K562 (cell line): ENCODE measurements at regions not wholly inside any gene's neighbourhood (a gene's known extent, or its start where the extent isn't known, plus 50 kb on each side); places are given as distances from the start of the nearest gene placed in this dataset.

ENCODE experiments used
- ATAC-seq: fragments of 200-7000 bp; cut with Tn5 transposase; 3 replicates; pipeline ENCODE4 v1.9.1; 2020; ENCODE audit warnings: moderate library complexity
- BruUV-seq: library from RNA; stranded (reverse); fragments of 400-500 nt; replicated peaks from 2 replicates; lab custom pipeline; 2021; lab: Mats Ljungman, UMichigan
- CTCF ChIA-PET: fragments of 300-600 bp; formaldehyde crosslinking; extraction: SDS; loops from one replicate; lab custom pipeline; 2021; ENCODE audit warnings: low intra/inter-chr PET ratio; lab: Yijun Ruan, JAX
- POLR2A ChIA-PET: fragments of 300-600, 350-650 bp; sonication (Branson Sonifier 250); formaldehyde crosslinking; extraction: SDS; loops from one replicate; lab custom pipeline; 2021; ENCODE audit warnings: antibody characterized with exemption, inconsistent platforms; lab: Yijun Ruan, JAX
- DNase-seq, 4 experiments: peaks; one replicate each; pipeline versions ENCODE4 v3.0.0 to v3.0.0-alpha.2; 2011 to 2018; ENCODE audit warnings: low spot score in 3 of 4, mixed read lengths in 3 of 4; ENCODE audit errors: extremely low read depth in 1 of 4
- FAIRE-seq: peaks from 2 replicates; lab custom pipeline; 2011; peaks lifted over from hg19 to GRCh38; lab: Jason Lieb, UNC
- H2AFZ ChIP-seq: 2 replicates; pipeline ENCODE4 v1.6.0; 2011; ENCODE audit warnings: low read depth, low read length, control low read depth, inconsistent platforms
- H3K27ac ChIP-seq: fragments of 200-600 bp; 3 replicates; pipeline ENCODE4 v1.8.0; 2011; ENCODE audit warnings: low read depth, mild to moderate bottlenecking, control low read depth, inconsistent platforms, low read length, moderate library complexity, mixed read lengths; ENCODE audit errors: extremely low read depth
- H3K27me3 ChIP-seq, 2 experiments: fragments of 300-600 bp in 1 of 2; 2 replicates in 1 of 2; 3 replicates in 1 of 2; pipeline versions ENCODE4 v1.6.0 to v1.8.0; 2011; ENCODE audit warnings: inconsistent platforms in 2 of 2, low read length in 2 of 2, mild to moderate bottlenecking in 1 of 2, mixed read lengths in 1 of 2, moderate library complexity in 1 of 2; ENCODE audit not compliant: control insufficient read depth in 2 of 2, insufficient read depth in 2 of 2
- H3K36me3 ChIP-seq: fragments of 300-600 bp; 3 replicates; pipeline ENCODE4 v1.8.0; 2011; ENCODE audit warnings: mild to moderate bottlenecking, low read length, inconsistent platforms; ENCODE audit not compliant: control insufficient read depth, insufficient read depth
- H3K4me1 ChIP-seq, 2 experiments: fragments of 200-600 bp in 1 of 2; replicated peaks in 1 of 2; 2 replicates in 1 of 2; 3 replicates in 1 of 2; pipeline versions ENCODE4 v1.5.1 to v1.8.0; 2011; ENCODE audit warnings: inconsistent platforms in 2 of 2, low read length in 2 of 2, mild to moderate bottlenecking in 1 of 2, mixed read lengths in 1 of 2, moderate library complexity in 1 of 2; ENCODE audit not compliant: control insufficient read depth in 2 of 2, insufficient read depth in 2 of 2
- H3K4me2 ChIP-seq: 2 replicates; pipeline ENCODE4 v1.6.1; 2011; ENCODE audit warnings: low read length, control low read depth, inconsistent platforms, mixed read lengths; ENCODE audit not compliant: insufficient read depth
- H3K4me3 ChIP-seq: fragments of 200-600 bp; sonication (generic), shearing (Covaris generic); 2 replicates; pipeline ENCODE4 v1.5.1; 2016; ENCODE audit warnings: control low read depth, inconsistent platforms
- H3K79me2 ChIP-seq: fragments of 200-600 bp; 3 replicates; pipeline ENCODE4 v1.8.0; 2011; ENCODE audit warnings: low read length, inconsistent platforms; ENCODE audit not compliant: control insufficient read depth, insufficient read depth
- H3K9ac ChIP-seq, 2 experiments: 2 replicates each; pipeline versions ENCODE4 v1.6.0 to v1.6.1; 2011; ENCODE audit warnings: low read depth in 2 of 2, low read length in 2 of 2, control low read depth in 1 of 2, inconsistent platforms in 1 of 2, mild to moderate bottlenecking in 1 of 2, mixed read lengths in 1 of 2; ENCODE audit not compliant: insufficient read depth in 1 of 2
- H3K9me1 ChIP-seq: one replicate; pipeline ENCODE4 v1.6.0; 2011; ENCODE audit warnings: inconsistent platforms, mild to moderate bottlenecking, low read length, moderate library complexity; ENCODE audit not compliant: control insufficient read depth, insufficient read depth
- H3K9me3 ChIP-seq: replicated peaks from 2 replicates; pipeline ENCODE4 v1.5.1; 2011; ENCODE audit warnings: low read depth, low read length, inconsistent platforms; ENCODE audit not compliant: control insufficient read depth, insufficient read depth
- H4K20me1 ChIP-seq: replicated peaks from 2 replicates; pipeline ENCODE4 v1.6.1; 2011; ENCODE audit warnings: low read length, inconsistent platforms, mixed read lengths; ENCODE audit not compliant: control insufficient read depth, insufficient read depth
- ATF1 ChIP-seq, 2 experiments: fragments of 450-650 bp in 1 of 2; IDR thresholded peaks; 2 replicates each; pipeline ENCODE4 v1.6.1; 2016; ENCODE audit warnings: missing compliant biosample characterization in 1 of 2, missing genetic modification characterization in 1 of 2
- GTF2F1 ChIP-seq: IDR thresholded peaks from 2 replicates; pipeline ENCODE4 v1.6.1; 2011; ENCODE audit warnings: low read depth, low read length, improper control_type of control experiment
- POLR2H ChIP-seq: IDR thresholded peaks from 2 replicates; pipeline ENCODE4 v1.6.1; 2016; ENCODE audit warnings: missing genetic modification characterization, low read depth, mild to moderate bottlenecking, control low read depth, missing compliant biosample characterization, moderate library complexity
- RAD21 ChIP-seq, 2 experiments: fragments of 250-450 bp in 1 of 2; fragments of 450-650 bp in 1 of 2; sonication (Bioruptor Pico) in 1 of 2; formaldehyde crosslinking in 1 of 2; IDR thresholded peaks in 1 of 2; conservative IDR thresholded peaks in 1 of 2; 2 replicates each; pipeline versions ENCODE4 v1.4.0 to v1.8.0; 2020 to 2022; ENCODE audit warnings: mild to moderate bottlenecking in 2 of 2, moderate library complexity in 1 of 2
- SOX6 ChIP-seq: fragments of 450-650 bp; IDR thresholded peaks from 2 replicates; pipeline ENCODE4 v1.6.1; 2014; ENCODE audit warnings: mild to moderate bottlenecking
- ZC3H8 ChIP-seq: fragments of 450-650 bp; IDR thresholded peaks from 2 replicates; pipeline ENCODE4 v1.6.1; 2017
- ZNF347 ChIP-seq: fragments of 450-650 bp; formaldehyde crosslinking; IDR thresholded peaks from 2 replicates; pipeline ENCODE4 v1.4.0; 2020; ENCODE audit warnings: low read depth, mild to moderate bottlenecking, moderate library complexity
- ZNF740 ChIP-seq, 3 experiments: fragments of 200-800 bp in 1 of 3; sonication (Bioruptor generic) in 1 of 3; sonication (generic) in 1 of 3; formaldehyde crosslinking in 1 of 3; IDR thresholded peaks; 2 replicates each; pipeline versions ENCODE4 v1.6.1 to v1.8.0; 2016 to 2022; ENCODE audit warnings: mild to moderate bottlenecking in 2 of 3, missing compliant biosample characterization in 2 of 3, missing genetic modification characterization in 2 of 3, missing genetic modification reagents in 1 of 3
- WGBS: fragments of 100-300 bp; shearing (Covaris generic); methylation state at CpG from one replicate; pipeline ENCODE4 v1.1.6; 2016; ENCODE audit warnings: low coverage, mixed read lengths; ENCODE audit not compliant: insufficient coverage; ENCODE audit errors: missing lambda C conversion rate; 5-methylcytosine and 5-hydroxymethylcytosine counted together
- in situ Hi-C: fragments of 300-500 bp; cut with MboI; formaldehyde crosslinking; loops from 4 replicates; pipeline ENCODE4 v1.15.0; 2018; ENCODE audit warnings: inconsistent platforms, mixed read lengths
- intact Hi-C: fragments of 100-400 bp; cut with micrococcal nuclease; formaldehyde crosslinking; loops from 2 replicates; pipeline ENCODE4 v1.14.2; 2022
- TF ChIP-seq, protein P1 (sequence below): fragments of 250-450 bp; sonication (Bioruptor Pico); IDR thresholded peaks from 2 replicates; pipeline ENCODE4 v1.5.0; 2021

DNA sequence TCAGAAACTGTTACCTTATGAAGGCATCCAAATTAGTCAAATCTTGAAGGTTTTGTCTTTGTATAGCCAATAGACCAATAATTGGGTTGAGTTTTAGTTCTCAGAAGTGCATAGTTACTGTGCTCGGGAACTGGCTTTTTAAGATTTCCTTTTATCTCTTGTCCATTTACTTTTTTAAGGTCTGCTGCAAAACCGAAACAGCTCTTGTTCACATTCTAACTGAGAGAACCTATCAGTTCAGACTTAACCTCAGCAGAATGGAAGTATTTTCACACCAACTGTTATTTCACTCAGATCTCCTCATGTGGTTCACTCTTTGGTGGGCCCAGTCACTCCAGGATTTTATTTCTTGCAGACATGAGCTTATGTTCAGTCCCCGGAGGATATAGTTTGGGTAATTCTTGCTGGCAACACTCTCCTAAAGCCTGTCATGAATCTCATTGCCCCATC is 55.5 kb downstream of the TPBG start:
- Histone ChIP-seq H3K4me1 (no peaks in the 10 kb centered on the region), H3K79me2 (no peaks in the 10 kb centered on the region), H3K9me1 (no peaks in the 10 kb centered on the region), H3K4me3 (no peak overlapping the region)
- in situ Hi-C loops = no loop called here
- POLR2A ChIA-PET = no interaction called here
- TF ChIP-seq GTF2F1 = no peak
- TF ChIP-seq ZC3H8 = no peak
- TF ChIP-seq, protein P1, sequence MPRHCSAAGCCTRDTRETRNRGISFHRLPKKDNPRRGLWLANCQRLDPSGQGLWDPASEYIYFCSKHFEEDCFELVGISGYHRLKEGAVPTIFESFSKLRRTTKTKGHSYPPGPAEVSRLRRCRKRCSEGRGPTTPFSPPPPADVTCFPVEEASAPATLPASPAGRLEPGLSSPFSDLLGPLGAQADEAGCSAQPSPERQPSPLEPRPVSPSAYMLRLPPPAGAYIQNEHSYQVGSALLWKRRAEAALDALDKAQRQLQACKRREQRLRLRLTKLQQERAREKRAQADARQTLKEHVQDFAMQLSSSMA = no peak
- TF ChIP-seq POLR2H (tag) = no peak
- no peak for TF ChIP-seq RAD21 (CRISPR knock-in tag; conservative IDR thresholded peaks at IDR 0.05 in 1 of 2, IDR thresholded peaks at IDR 0.05 in 1 of 2)
- TF ChIP-seq SOX6 = no peak
- no peak for TF ChIP-seq ZNF740 (CRISPR knock-in tag; IDR thresholded peaks at IDR 0.05)
- no peak for TF ChIP-seq ZNF740 (tag; IDR thresholded peaks at IDR 0.05)
- TF ChIP-seq ZNF347 (CRISPR knock-in tag) = no peak
- TF ChIP-seq ATF1 (CRISPR knock-in tag; IDR thresholded peaks at IDR 0.05) = no peak
- TF ChIP-seq ATF1 (tag; IDR thresholded peaks at IDR 0.05) = no peak
- TF ChIP-seq, all 486 proteins: peak for 0
- no peak overlapping the region for H3K4me2 ChIP-seq
- FAIRE-seq = no peak
- H4K20me1 ChIP-seq = no peaks in the 10 kb centered on the region
- no peaks in the 10 kb centered on the region for H3K36me3 ChIP-seq
- no peak overlapping the region for H3K27ac ChIP-seq
- no peak overlapping the region for H3K9ac ChIP-seq
- no peaks in the 10 kb centered on the region for H3K27me3 ChIP-seq
- WGBS = 0% methylated on average over 3 of the region's 3 CpGs
- no peak for DNase-seq
- no peak overlapping the region for H2AFZ ChIP-seq
- CTCF ChIA-PET = interaction anchor here (0.6 kb wide), 1 partner anchor 20 kb away, joined by 4 read pairs; no protein-coding TSS in a partner anchor
- ATAC-seq = no peak
- intact Hi-C loops = no loop called here
- no peaks in the 10 kb centered on the region for H3K9me3 ChIP-seq
- BruUV-seq = no TSS peak
